ENCODE measurements at regions not wholly inside any gene's neighbourhood (a gene's known extent, or its start where the extent isn't known, plus 50 kb on each side); places are given as distances from the start of the nearest gene placed in this dataset.

- no peaks in the 10 kb centered on the region for H3K27me3 ChIP-seq (ENCODE audit: low read depth)
- DNase-seq: peak; percentile 33
- H3K36me3 ChIP-seq: no peaks in the 10 kb centered on the region
- intact Hi-C loops (cut with micrococcal nuclease): no loop called here
- no peak for TF ChIP-seq CTCF (IDR thresholded peaks at IDR 0.05; ENCODE audit: borderline replicate concordance)
- H3K4me3 ChIP-seq: no peak overlapping the region
- H3K27ac ChIP-seq (replicated peaks): peak overlapping the region; percentile 56
- peaks cover 14% of the 10 kb centered on the region for H3K9me3 ChIP-seq (replicated peaks)
- peaks cover 30% of the 10 kb centered on the region for H3K4me1 ChIP-seq
Measured at GRCh38 chr3:72171946-72172345, 387.0 kb upstream of the PROK2 start.

GRCh38 chr3:72171463-72171881 is 386.5 kb upstream of the PROK2 start:
- Histone ChIP-seq H3K27ac (replicated peaks) (peak overlapping the region; percentile 56), H3K36me3 (no peaks in the 10 kb centered on the region), H3K9me3 (replicated peaks) (peaks cover 14% of the 10 kb centered on the region), H3K4me3 (no peak overlapping the region), H3K4me1 (peaks cover 26% of the 10 kb centered on the region), H3K27me3 (ENCODE audit: low read depth) (no peaks in the 10 kb centered on the region)
- intact Hi-C loops (cut with micrococcal nuclease): no loop called here
- no peak for DNase-seq
- TF ChIP-seq CTCF (IDR thresholded peaks at IDR 0.05; ENCODE audit: borderline replicate concordance): no peak

GRCh38 chr3:72169561-72170472 is 384.9 kb upstream of the PROK2 start:
- H3K36me3 ChIP-seq: no peaks in the 10 kb centered on the region
- H3K4me1 ChIP-seq: peaks cover 25% of the 10 kb centered on the region
- no peaks in the 10 kb centered on the region for H3K27me3 ChIP-seq (ENCODE audit: low read depth)
- DNase-seq: no peak
- H3K4me3 ChIP-seq: no peak overlapping the region
- intact Hi-C loops (cut with micrococcal nuclease): no loop called here
- H3K9me3 ChIP-seq (replicated peaks): peaks cover 14% of the 10 kb centered on the region
- H3K27ac ChIP-seq (replicated peaks): no peak overlapping the region
- TF ChIP-seq CTCF (IDR thresholded peaks at IDR 0.05; ENCODE audit: borderline replicate concordance): no peak

GRCh38 chr3:72169120-72169519 is 384.2 kb upstream of the PROK2 start:
- intact Hi-C loops (cut with micrococcal nuclease): no loop called here
- no peak overlapping the region for H3K4me3 ChIP-seq
- peaks cover 14% of the 10 kb centered on the region for H3K9me3 ChIP-seq (replicated peaks)
- no peaks in the 10 kb centered on the region for H3K27me3 ChIP-seq (ENCODE audit: low read depth)
- peaks cover 19% of the 10 kb centered on the region for H3K4me1 ChIP-seq
- H3K36me3 ChIP-seq: no peaks in the 10 kb centered on the region
- no peak for TF ChIP-seq CTCF (IDR thresholded peaks at IDR 0.05; ENCODE audit: borderline replicate concordance)
- no peak for DNase-seq
- H3K27ac ChIP-seq (replicated peaks): no peak overlapping the region

- H3K36me3 ChIP-seq: no peaks in the 10 kb centered on the region
- H3K4me3 ChIP-seq: no peak overlapping the region
- peaks cover 4% of the 10 kb centered on the region for H3K4me1 ChIP-seq
- H3K27ac ChIP-seq (replicated peaks): no peak overlapping the region
- TF ChIP-seq CTCF (IDR thresholded peaks at IDR 0.05; ENCODE audit: borderline replicate concordance): no peak
- H3K27me3 ChIP-seq (ENCODE audit: low read depth): no peaks in the 10 kb centered on the region
- H3K9me3 ChIP-seq (replicated peaks): peaks cover 14% of the 10 kb centered on the region
- no peak for DNase-seq
- intact Hi-C loops (cut with micrococcal nuclease): no loop called here
Measured at GRCh38 chr3:72165808-72166207, 380.9 kb upstream of the PROK2 start.
